ENCODE measurements at regions not wholly inside any gene's neighbourhood (a gene's known extent, or its start where the extent isn't known, plus 50 kb on each side); places are given as distances from the start of the nearest gene placed in this dataset.

- no peak overlapping the region for H3K4me3 ChIP-seq
- intact Hi-C loops (cut with DNase I), result no loop called here
- H3K9me3 ChIP-seq, result no peaks in the 10 kb centered on the region
- no peak overlapping the region for H3K27ac ChIP-seq
- H3K4me1 ChIP-seq, result no peaks in the 10 kb centered on the region
- H3K27me3 ChIP-seq, result no peaks in the 10 kb centered on the region
- peak; percentile 62 to 94 for DNase-seq (ENCODE audit: extremely low spot score in 2 of 2)
- no peaks in the 10 kb centered on the region for H3K36me3 ChIP-seq
- TF ChIP-seq POLR2A (IDR thresholded peaks at IDR 0.05) (no peak), CTCF (IDR thresholded peaks at IDR 0.05) (no peak), POLR2AphosphoS5 (IDR thresholded peaks at IDR 0.05; ENCODE audit: insufficient read depth in 1 of 2, low read depth in 1 of 2) (no peak)
These were observed 124.1 kb upstream of the UQCRFS1 start for GRCh38 chr19:29337029-29337428.

GRCh38 chr19:29338480-29338879 lies 125.5 kb upstream of the UQCRFS1 start:
- no peaks in the 10 kb centered on the region for H3K36me3 ChIP-seq
- intact Hi-C loops (cut with DNase I), result no loop called here
- DNase-seq (ENCODE audit: extremely low spot score in 2 of 2), result no peak

GRCh38 chr19:29342721-29343120 lies 129.8 kb upstream of the UQCRFS1 start:
- intact Hi-C loops (cut with DNase I), result no loop called here
- TF ChIP-seq CTCF (IDR thresholded peaks at IDR 0.05) (no peak), POLR2A (IDR thresholded peaks at IDR 0.05) (no peak), POLR2AphosphoS5 (IDR thresholded peaks at IDR 0.05; ENCODE audit: insufficient read depth in 1 of 2, low read depth in 1 of 2) (no peak)
- no peaks in the 10 kb centered on the region for H3K4me1 ChIP-seq
- H3K9me3 ChIP-seq, result peaks cover 7% of the 10 kb centered on the region
- no peak overlapping the region for H3K27ac ChIP-seq
- H3K36me3 ChIP-seq, result no peaks in the 10 kb centered on the region
- no peaks in the 10 kb centered on the region for H3K27me3 ChIP-seq
- no peak overlapping the region for H3K4me3 ChIP-seq
- DNase-seq (ENCODE audit: extremely low spot score in 2 of 2), result no peak

More at GRCh38 chr19:29338480-29338879, 125.5 kb upstream of the UQCRFS1 start:
- Histone ChIP-seq H3K27me3 (no peaks in the 10 kb centered on the region), H3K4me3 (no peak overlapping the region), H3K27ac (no peak overlapping the region), H3K9me3 (no peaks in the 10 kb centered on the region), H3K4me1 (no peaks in the 10 kb centered on the region)
- TF ChIP-seq POLR2A (IDR thresholded peaks at IDR 0.05), result no peak
- TF ChIP-seq CTCF (IDR thresholded peaks at IDR 0.05), result no peak
- TF ChIP-seq POLR2AphosphoS5 (IDR thresholded peaks at IDR 0.05; ENCODE audit: insufficient read depth in 1 of 2, low read depth in 1 of 2), result no peak

- H3K4me1 ChIP-seq, result no peaks in the 10 kb centered on the region
- H3K9me3 ChIP-seq, result peaks cover 4% of the 10 kb centered on the region
- intact Hi-C loops (cut with DNase I), result no loop called here
- no peaks in the 10 kb centered on the region for H3K36me3 ChIP-seq
- no peak overlapping the region for H3K4me3 ChIP-seq
- no peak overlapping the region for H3K27ac ChIP-seq
- TF ChIP-seq POLR2AphosphoS5 (IDR thresholded peaks at IDR 0.05; ENCODE audit: insufficient read depth in 1 of 2, low read depth in 1 of 2), result no peak
- no peak for TF ChIP-seq POLR2A (IDR thresholded peaks at IDR 0.05)
- TF ChIP-seq CTCF (IDR thresholded peaks at IDR 0.05), result no peak
- DNase-seq (ENCODE audit: extremely low spot score in 2 of 2), result no peak
- H3K27me3 ChIP-seq, result no peaks in the 10 kb centered on the region
These were observed 151.3 kb upstream of the UQCRFS1 start for GRCh38 chr19:29364224-29364726.

GRCh38 chr19:29364999-29365398 lies 152.0 kb upstream of the UQCRFS1 start:
- no peak for DNase-seq (ENCODE audit: extremely low spot score in 2 of 2)
- intact Hi-C loops (cut with DNase I), result no loop called here
- H3K4me3 ChIP-seq, result no peak overlapping the region
- no peaks in the 10 kb centered on the region for H3K4me1 ChIP-seq
- H3K27me3 ChIP-seq, result no peaks in the 10 kb centered on the region
- no peak overlapping the region for H3K27ac ChIP-seq
- no peaks in the 10 kb centered on the region for H3K36me3 ChIP-seq
- peaks cover 4% of the 10 kb centered on the region for H3K9me3 ChIP-seq
- TF ChIP-seq CTCF (IDR thresholded peaks at IDR 0.05) (no peak), POLR2AphosphoS5 (IDR thresholded peaks at IDR 0.05; ENCODE audit: insufficient read depth in 1 of 2, low read depth in 1 of 2) (no peak), POLR2A (IDR thresholded peaks at IDR 0.05) (no peak)
